ENCODE measurements at regions not wholly inside any gene's neighbourhood (a gene's known extent, or its start where the extent isn't known, plus 50 kb on each side); places are given as distances from the start of the nearest gene placed in this dataset.

- no peak overlapping the region for H3K4me3 ChIP-seq (replicated peaks; ENCODE audit: insufficient read depth, low read length)
- peak in 1 of 2 experiments; percentile 90 for DNase-seq (ENCODE audit: low read depth in 1 of 2, low spot score in 1 of 2)
- H3K27ac ChIP-seq (replicated peaks): peak overlapping the region; percentile 94
- no peaks in the 10 kb centered on the region for H3K27me3 ChIP-seq (ENCODE audit: insufficient read depth, poor library complexity, severe bottlenecking)
- TF ChIP-seq REST (IDR thresholded peaks at IDR 0.05; ENCODE audit: insufficient replicate concordance, low read depth) (no peak), SPI1 (IDR thresholded peaks at IDR 0.05; ENCODE audit: borderline replicate concordance, low read depth) (no peak; the same call in 1 of the 2 replicates), CTCF (IDR thresholded peaks at IDR 0.05; ENCODE audit: insufficient read depth, low read length) (no peak), GABPA (IDR thresholded peaks at IDR 0.05; ENCODE audit: low read depth) (no peak), POLR2AphosphoS5 (IDR thresholded peaks at IDR 0.05; ENCODE audit: low read depth) (0 out of 2 replicates have a peak, but pooled peaks have one; percentile 26)
These were observed 228.7 kb upstream of the CRY1 start for GRCh38 chr12:107322063-107322462.

GRCh38 chr12:107325075-107325608, 231.8 kb upstream of the CRY1 start:
- no peak for TF ChIP-seq SPI1 (IDR thresholded peaks at IDR 0.05; ENCODE audit: borderline replicate concordance, low read depth)
- TF ChIP-seq GABPA (IDR thresholded peaks at IDR 0.05; ENCODE audit: low read depth): no peak
- TF ChIP-seq POLR2AphosphoS5 (IDR thresholded peaks at IDR 0.05; ENCODE audit: low read depth): no peak
- TF ChIP-seq CTCF (IDR thresholded peaks at IDR 0.05; ENCODE audit: insufficient read depth, low read length): no peak
- TF ChIP-seq REST (IDR thresholded peaks at IDR 0.05; ENCODE audit: insufficient replicate concordance, low read depth): no peak
- DNase-seq (ENCODE audit: low read depth in 1 of 2, low spot score in 1 of 2): no peak
- Histone ChIP-seq H3K4me3 (replicated peaks; ENCODE audit: insufficient read depth, low read length) (no peak overlapping the region), H3K27me3 (ENCODE audit: insufficient read depth, poor library complexity, severe bottlenecking) (no peaks in the 10 kb centered on the region), H3K27ac (replicated peaks) (no peak overlapping the region)

GRCh38 chr12:107326237-107326636, 232.9 kb upstream of the CRY1 start:
- TF ChIP-seq GABPA (IDR thresholded peaks at IDR 0.05; ENCODE audit: low read depth) (no peak), REST (IDR thresholded peaks at IDR 0.05; ENCODE audit: insufficient replicate concordance, low read depth) (no peak), CTCF (IDR thresholded peaks at IDR 0.05; ENCODE audit: insufficient read depth, low read length) (no peak), POLR2AphosphoS5 (IDR thresholded peaks at IDR 0.05; ENCODE audit: low read depth) (no peak), SPI1 (IDR thresholded peaks at IDR 0.05; ENCODE audit: borderline replicate concordance, low read depth) (no peak)
- Histone ChIP-seq H3K27ac (replicated peaks) (no peak overlapping the region), H3K4me3 (replicated peaks; ENCODE audit: insufficient read depth, low read length) (no peak overlapping the region), H3K27me3 (ENCODE audit: insufficient read depth, poor library complexity, severe bottlenecking) (no peaks in the 10 kb centered on the region)
- no peak for DNase-seq (ENCODE audit: low read depth in 1 of 2, low spot score in 1 of 2)

Measured in HL-60 (cell line).